NB4 (cell line): ENCODE measurements at regions not wholly inside any gene's neighbourhood (a gene's known extent, or its start where the extent isn't known, plus 50 kb on each side); places are given as distances from the start of the nearest gene placed in this dataset.

Experiments
- POLR2A ChIP-seq: IDR thresholded peaks from 2 replicates; pipeline ENCODE4 v1.6.1; 2011; ENCODE audit warnings: mild to moderate bottlenecking; ENCODE audit not compliant: insufficient read length; ENCODE audit errors: extremely low read depth
- TF ChIP-seq, protein P1 (sequence below): IDR thresholded peaks from one replicate; pipeline ENCODE4 v1.5.1; 2012; ENCODE audit warnings: low read depth, low read length

DNA sequence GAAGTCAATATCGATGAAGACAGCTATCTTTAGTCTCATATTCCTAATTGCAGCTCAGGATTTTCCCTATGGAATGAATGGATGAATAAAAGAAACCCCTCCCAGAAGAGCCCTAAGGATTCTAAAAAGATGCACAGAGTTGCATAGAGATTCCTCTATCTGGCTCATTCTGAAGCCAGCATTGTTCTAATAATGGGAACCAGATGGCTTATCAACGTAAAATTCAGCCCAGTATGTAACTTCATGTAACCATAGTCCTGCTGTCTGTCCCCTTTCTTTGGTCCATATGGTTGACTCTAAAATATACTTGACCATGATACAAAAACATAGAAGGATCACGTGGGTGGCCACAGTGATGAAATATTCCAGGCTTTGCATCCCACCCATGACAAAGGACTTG lies 508.6 kb downstream of the RASEF start:
- TF ChIP-seq, protein P1, sequence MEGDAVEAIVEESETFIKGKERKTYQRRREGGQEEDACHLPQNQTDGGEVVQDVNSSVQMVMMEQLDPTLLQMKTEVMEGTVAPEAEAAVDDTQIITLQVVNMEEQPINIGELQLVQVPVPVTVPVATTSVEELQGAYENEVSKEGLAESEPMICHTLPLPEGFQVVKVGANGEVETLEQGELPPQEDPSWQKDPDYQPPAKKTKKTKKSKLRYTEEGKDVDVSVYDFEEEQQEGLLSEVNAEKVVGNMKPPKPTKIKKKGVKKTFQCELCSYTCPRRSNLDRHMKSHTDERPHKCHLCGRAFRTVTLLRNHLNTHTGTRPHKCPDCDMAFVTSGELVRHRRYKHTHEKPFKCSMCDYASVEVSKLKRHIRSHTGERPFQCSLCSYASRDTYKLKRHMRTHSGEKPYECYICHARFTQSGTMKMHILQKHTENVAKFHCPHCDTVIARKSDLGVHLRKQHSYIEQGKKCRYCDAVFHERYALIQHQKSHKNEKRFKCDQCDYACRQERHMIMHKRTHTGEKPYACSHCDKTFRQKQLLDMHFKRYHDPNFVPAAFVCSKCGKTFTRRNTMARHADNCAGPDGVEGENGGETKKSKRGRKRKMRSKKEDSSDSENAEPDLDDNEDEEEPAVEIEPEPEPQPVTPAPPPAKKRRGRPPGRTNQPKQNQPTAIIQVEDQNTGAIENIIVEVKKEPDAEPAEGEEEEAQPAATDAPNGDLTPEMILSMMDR: no peak
- no peak for TF ChIP-seq POLR2A
